Heart right ventricle (tissue), 16 donors: ENCODE measurements at regions not wholly inside any gene's neighbourhood (a gene's known extent, or its start where the extent isn't known, plus 50 kb on each side); places are given as distances from the start of the nearest gene placed in this dataset.

Experiments used
- ATAC-seq, 8 donors: fragments of 200-7000 bp; cut with Tn5 transposase; one replicate each; pipeline ENCODE4 v1.9.1; 2020; ENCODE audit warnings: mild to moderate bottlenecking in 8 of 8, moderate library complexity in 8 of 8, moderate number of reproducible peaks in 1 of 8
- DNase-seq, 2 donors: peaks; one replicate each; pipeline ENCODE4 v3.0.0-alpha.2; 2020
- H3K27ac ChIP-seq, 10 donors: fragments of 200-600 bp; sonication (generic) in 2 of 10; one replicate each; pipeline versions ENCODE4 v1.5.0 to v1.8.0; 2020 to 2022; ENCODE audit warnings: mild to moderate bottlenecking in 3 of 10
- H3K27me3 ChIP-seq, 7 donors: fragments of 200-600 bp; one replicate each; pipeline ENCODE4 v1.8.0; 2021 to 2022; ENCODE audit warnings: mild to moderate bottlenecking in 2 of 7
- H3K36me3 ChIP-seq, 9 donors: fragments of 200-600 bp; sonication (generic) in 1 of 9; one replicate each; pipeline versions ENCODE4 v1.5.0 to v1.8.0; 2020 to 2022; ENCODE audit warnings: mild to moderate bottlenecking in 2 of 9
- H3K4me1 ChIP-seq, 9 donors: fragments of 200-600 bp; sonication (generic) in 1 of 9; one replicate each; pipeline versions ENCODE4 v1.5.0 to v1.8.0; 2020 to 2022; ENCODE audit warnings: mild to moderate bottlenecking in 4 of 9
- H3K4me3 ChIP-seq, 10 donors: fragments of 200-600 bp; sonication (generic) in 2 of 10; one replicate each; pipeline versions ENCODE4 v1.5.0 to v1.8.0; 2020 to 2022; ENCODE audit warnings: mild to moderate bottlenecking in 7 of 10, moderate library complexity in 2 of 10
- H3K9me3 ChIP-seq, 11 donors: fragments of 200-600 bp in 10 of 11; sonication (generic) in 2 of 11; one replicate each; pipeline versions ENCODE4 v1.5.0 to v1.8.0; 2013 to 2022; ENCODE audit warnings: mild to moderate bottlenecking in 2 of 11, control low read depth in 1 of 11, moderate library complexity in 1 of 11
- CTCF ChIP-seq, 9 donors: fragments of 200-600 bp; sonication (generic) in 2 of 9; IDR thresholded peaks; one replicate each; pipeline versions ENCODE4 v1.5.0 to v1.8.0; 2021 to 2022; ENCODE audit warnings: antibody characterized with exemption in 9 of 9, mild to moderate bottlenecking in 5 of 9, moderate library complexity in 1 of 9
- WGBS, 2 donors: extraction: QIAGEN DNeasy Blood & Tissue Kit; methylation state at CpG; one replicate each; pipeline ENCODE4 v1.1.7; 2013; ENCODE audit warnings: inconsistent platforms in 1 of 2; 5-methylcytosine and 5-hydroxymethylcytosine counted together
- intact Hi-C, 10 donors: fragments of 100-400 bp; cut with DNase I; formaldehyde crosslinking; loops; one replicate each; pipeline versions ENCODE4 v1.11.1 to v1.14.2; 2022
- donor health status: Arrhythmogenic right ventricular cardiomyopathy.
- donor health status: ischemic (EF 13 %, LVEDD 7.1; RV severe dilation, severe dysfunction).
- donor health status: healthy with polysubstance abuse.
- donor health status: DM: no; HTN: yes; CAD: no.
- donor health status: DM: no; HTN: no; CAD: no.
- donor health status: ischemic (EF 25% LVEDD 6.9; RV normal size, moderate dysfunction).
- donor health status: ischemic (EF 25% LVEDD 5.7; RV mildly dilated, moderate dysfunction).
- donor health status: healthy.
- donor health status: DM: yes; HTN: yes; CAD: no.
- donor health status: Ischemic cardiomyopathy.
- donor health status: ischemic (EF 35%, LVEDD 5.7; RV mildly dilated, moderate dysfunction).
- donor health status: nonischemic (EF 11% LVEDD 7.7; RV severe dilation, severe dysfunction).
- donor health status: DM: yes; HTN: yes; CAD: no.
- donor health status: PGD.
- donor health status: ischemic (EF 29% LVEDD 5.4; RV normal size, mild dysfunction).
- donor health status: nonischemic (EF 23%, LVEDD 6.1; RV moderate dilation, normal function).

- no peak for DNase-seq
- Histone ChIP-seq H3K27ac (no peak overlapping the region), H3K36me3 (no peaks in the 10 kb centered on the region), H3K9me3 (no peaks in the 10 kb centered on the region), H3K4me1 (peaks cover 0 to 3% (median 2%) of the 10 kb centered on the region in 9 donors), H3K4me3 (no peak overlapping the region), H3K27me3 (no peaks in the 10 kb centered on the region)
- intact Hi-C loops: no loop called here
- 89 to 93% methylated on average over 1 of the region's 1 CpG for WGBS, 2 donors
- no peak for ATAC-seq
- no peak for TF ChIP-seq CTCF (IDR thresholded peaks at IDR 0.05)
Observed at GRCh38 chr5:125148076-125148475, 401.6 kb upstream of the ZNF608 start.

- intact Hi-C loops: no loop called here
- Histone ChIP-seq H3K36me3 (no peaks in the 10 kb centered on the region), H3K27me3 (no peaks in the 10 kb centered on the region), H3K27ac (no peak overlapping the region), H3K4me1 (peaks cover 0 to 9% (median 3%) of the 10 kb centered on the region in 9 donors), H3K4me3 (no peak overlapping the region), H3K9me3 (no peaks in the 10 kb centered on the region)
- no peak for ATAC-seq
- TF ChIP-seq CTCF (IDR thresholded peaks at IDR 0.05): no peak
- WGBS, 2 donors: 68 to 73% methylated on average over 3 of the region's 3 CpGs
- no peak for DNase-seq
Observed at GRCh38 chr5:125148706-125149105, 402.3 kb upstream of the ZNF608 start.

GRCh38 chr5:125149110-125149509, 402.7 kb upstream of the ZNF608 start:
- intact Hi-C loops: no loop called here
- TF ChIP-seq CTCF (IDR thresholded peaks at IDR 0.05): no peak
- no peak for ATAC-seq
- Histone ChIP-seq H3K4me3 (no peak overlapping the region), H3K36me3 (no peaks in the 10 kb centered on the region), H3K27me3 (no peaks in the 10 kb centered on the region), H3K9me3 (no peaks in the 10 kb centered on the region), H3K27ac (no peak overlapping the region), H3K4me1 (peaks cover 0 to 11% (median 3%) of the 10 kb centered on the region in 9 donors)
- WGBS, 2 donors: 53 to 58% methylated on average over 3 of the region's 3 CpGs
- DNase-seq: no peak

- intact Hi-C loops: no loop called here
- WGBS, 2 donors: 67 to 69% methylated on average over 4 of the region's 4 CpGs
- peaks cover 0 to 11% (median 3%) of the 10 kb centered on the region in 9 donors for H3K4me1 ChIP-seq
- H3K4me3 ChIP-seq: no peak overlapping the region
- H3K9me3 ChIP-seq: no peaks in the 10 kb centered on the region
- no peak for ATAC-seq
- TF ChIP-seq CTCF (IDR thresholded peaks at IDR 0.05): no peak
- DNase-seq: no peak
- no peak overlapping the region for H3K27ac ChIP-seq
- H3K36me3 ChIP-seq: no peaks in the 10 kb centered on the region
- no peaks in the 10 kb centered on the region for H3K27me3 ChIP-seq
Observed at GRCh38 chr5:125149527-125149926, 403.1 kb upstream of the ZNF608 start.
